Endodermal cell (in vitro differentiated cells): ENCODE measurements at regions not wholly inside any gene's neighbourhood (a gene's known extent, or its start where the extent isn't known, plus 50 kb on each side); places are given as distances from the start of the nearest gene placed in this dataset.

ENCODE experiments used
- DNase-seq: peaks from one replicate; pipeline ENCODE4 v3.0.0-alpha.2; 2017
- H3K27ac ChIP-seq: 2 replicates; pipeline ENCODE4 v1.5.1; 2013; ENCODE audit warnings: mild to moderate bottlenecking, low read depth, low read length, moderate library complexity
- H3K27me3 ChIP-seq: 2 replicates; pipeline ENCODE4 v1.6.1; 2013; ENCODE audit warnings: mild to moderate bottlenecking, low read length, moderate library complexity; ENCODE audit not compliant: insufficient read depth, control insufficient read depth, poor library complexity, severe bottlenecking
- H3K36me3 ChIP-seq: 2 replicates; pipeline ENCODE4 v1.7.0; 2013; ENCODE audit warnings: mild to moderate bottlenecking, low read length, moderate library complexity; ENCODE audit not compliant: control insufficient read depth, insufficient read depth
- H3K4me1 ChIP-seq: one replicate; pipeline ENCODE4 v1.7.0; 2013; ENCODE audit warnings: low read length; ENCODE audit not compliant: control insufficient read depth, insufficient read depth
- H3K4me3 ChIP-seq: 2 replicates; pipeline ENCODE4 v1.5.1; 2013; ENCODE audit warnings: mild to moderate bottlenecking, low read length, moderate library complexity
- H3K9ac ChIP-seq: 2 replicates; pipeline ENCODE4 v1.6.1; 2013; ENCODE audit warnings: mild to moderate bottlenecking, low read length, moderate library complexity; ENCODE audit not compliant: poor library complexity, severe bottlenecking; ENCODE audit errors: extremely low read depth
- H3K9me3 ChIP-seq: 2 replicates; pipeline ENCODE4 v1.6.1; 2013; ENCODE audit warnings: mild to moderate bottlenecking, low read length, moderate library complexity; ENCODE audit not compliant: control insufficient read depth
- H3K27ac Mint-ChIP-seq: 2 replicates; pipeline ENCODE4 v1.8.0; 2020; ENCODE audit warnings: mixed read lengths
- H3K27me3 Mint-ChIP-seq: 2 replicates; pipeline ENCODE4 v1.8.0; 2021; ENCODE audit warnings: mild to moderate bottlenecking, mixed read lengths; ENCODE audit not compliant: insufficient read depth
- H3K36me3 Mint-ChIP-seq: 2 replicates; pipeline ENCODE4 v1.8.0; 2020; ENCODE audit warnings: low read depth, mixed read lengths
- H3K4me1 Mint-ChIP-seq: 2 replicates; pipeline ENCODE4 v1.8.0; 2020; ENCODE audit warnings: mixed read lengths
- H3K4me3 Mint-ChIP-seq: 2 replicates; pipeline ENCODE4 v1.8.0; 2020; ENCODE audit warnings: mild to moderate bottlenecking, moderate library complexity, mixed read lengths
- H3K9me3 Mint-ChIP-seq: 2 replicates; pipeline ENCODE4 v1.8.0; 2020; ENCODE audit warnings: mild to moderate bottlenecking, mixed read lengths
- CTCF ChIP-seq: fragments of 200-600 bp; sonication (generic); conservative IDR thresholded peaks from 2 replicates; pipeline ENCODE4 v1.5.0; 2021; ENCODE audit warnings: antibody characterized with exemption, mild to moderate bottlenecking
- WGBS, 2 experiments: methylation state at CpG; one replicate each; pipeline versions ENCODE4 v1.1.5 to v1.1.7; 2013; ENCODE audit warnings: missing lambda C conversion rate in 2 of 2, mixed read lengths in 1 of 2; ENCODE audit not compliant: insufficient coverage in 1 of 2, insufficient read length in 1 of 2; 5-methylcytosine and 5-hydroxymethylcytosine counted together

- Mint-ChIP-seq H3K27ac (no peak overlapping the region), H3K4me3 (no peak overlapping the region), H3K36me3 (no peaks in the 10 kb centered on the region), H3K9me3 (no peaks in the 10 kb centered on the region), H3K27me3 (peaks cover 2% of the 10 kb centered on the region), H3K4me1 (peaks cover 6% of the 10 kb centered on the region)
- H3K9ac ChIP-seq, result no peak overlapping the region
- no peak for DNase-seq
- H3K9me3 ChIP-seq, result no peaks in the 10 kb centered on the region
- TF ChIP-seq CTCF, result no peak
- no peaks in the 10 kb centered on the region for H3K4me1 ChIP-seq
- no peak overlapping the region for H3K4me3 ChIP-seq
- WGBS, 2 experiments, result 96% methylated on average over 1 of the region's 1 CpG; no CpG with 5 or more reads in 1 of the 2 experiments
- H3K27me3 ChIP-seq, result no peaks in the 10 kb centered on the region
- H3K27ac ChIP-seq, result no peak overlapping the region
- H3K36me3 ChIP-seq, result no peaks in the 10 kb centered on the region
Measured at GRCh38 chr17:27242951-27243350, 51.0 kb upstream of the WSB1 start.

- H3K27me3 ChIP-seq, result no peaks in the 10 kb centered on the region
- no peaks in the 10 kb centered on the region for H3K9me3 Mint-ChIP-seq
- no peak overlapping the region for H3K27ac ChIP-seq
- no peak overlapping the region for H3K4me3 Mint-ChIP-seq
- DNase-seq, result no peak
- H3K27ac Mint-ChIP-seq, result no peak overlapping the region
- H3K9me3 ChIP-seq, result no peaks in the 10 kb centered on the region
- 93 to 94% methylated on average over 4 to 7 of the region's 7 CpGs for WGBS, 2 experiments
- no peaks in the 10 kb centered on the region for H3K36me3 Mint-ChIP-seq
- no peaks in the 10 kb centered on the region for H3K36me3 ChIP-seq
- H3K27me3 Mint-ChIP-seq, result no peaks in the 10 kb centered on the region
- TF ChIP-seq CTCF, result no peak
- no peak overlapping the region for H3K4me3 ChIP-seq
- H3K4me1 ChIP-seq, result no peaks in the 10 kb centered on the region
- H3K4me1 Mint-ChIP-seq, result peaks cover 6% of the 10 kb centered on the region
- no peak overlapping the region for H3K9ac ChIP-seq
Measured at GRCh38 chr17:27244011-27244410, 49.9 kb upstream of the WSB1 start.
